Smooth muscle cell (in vitro differentiated cells): ENCODE measurements at regions not wholly inside any gene's neighbourhood (a gene's known extent, or its start where the extent isn't known, plus 50 kb on each side); places are given as distances from the start of the nearest gene placed in this dataset.

Source experiments
- DNase-seq: peaks from one replicate; lab custom pipeline; 2025; ENCODE audit not compliant: unreplicated experiment; lab: John Stamatoyannopoulos, UW
- H2AFZ ChIP-seq: fragments of 200-600 bp; sonication (generic); 2 replicates; pipeline ENCODE4 v1.6.0; 2016; ENCODE audit warnings: antibody characterized with exemption, low read depth, mild to moderate bottlenecking
- H3F3A ChIP-seq: fragments of 200-600 bp; sonication (generic); 2 replicates; pipeline ENCODE4 v1.6.0; 2017; ENCODE audit warnings: antibody characterized with exemption, low read depth
- H3K27ac ChIP-seq: fragments of 200-600 bp; sonication (generic); 2 replicates; pipeline ENCODE4 v1.5.1; 2016; ENCODE audit warnings: low read depth, mild to moderate bottlenecking
- H3K27me3 ChIP-seq: fragments of 200-600 bp; sonication (generic); 2 replicates; pipeline ENCODE4 v1.6.1; 2016; ENCODE audit warnings: low read depth, mild to moderate bottlenecking
- H3K36me3 ChIP-seq: fragments of 200-600 bp; sonication (generic); 2 replicates; pipeline ENCODE4 v1.5.1; 2016; ENCODE audit warnings: low read depth
- H3K4me1 ChIP-seq: fragments of 200-600 bp; sonication (generic); 2 replicates; pipeline ENCODE4 v1.5.1; 2016; ENCODE audit warnings: low read depth
- H3K4me2 ChIP-seq: fragments of 200-600 bp; sonication (generic); 2 replicates; pipeline ENCODE4 v1.6.0; 2016; ENCODE audit warnings: mild to moderate bottlenecking
- H3K4me3 ChIP-seq: fragments of 200-600 bp; sonication (generic); 2 replicates; pipeline ENCODE4 v1.5.1; 2016; ENCODE audit warnings: mild to moderate bottlenecking
- H3K79me2 ChIP-seq: fragments of 200-600 bp; sonication (generic); 2 replicates; pipeline ENCODE4 v1.6.0; 2016; ENCODE audit warnings: low read depth, mild to moderate bottlenecking
- H3K9ac ChIP-seq: fragments of 200-600 bp; sonication (generic); 2 replicates; pipeline ENCODE4 v1.6.0; 2016; ENCODE audit warnings: low read depth
- H3K9me3 ChIP-seq: fragments of 200-600 bp; sonication (generic); replicated peaks from 2 replicates; pipeline ENCODE4 v1.5.1; 2016; ENCODE audit warnings: low read depth
- H4K20me1 ChIP-seq: fragments of 200-600 bp; sonication (generic); 2 replicates; pipeline ENCODE4 v1.6.0; 2016; ENCODE audit warnings: low read depth
- WGBS: methylation state at CpG from one replicate; pipeline ENCODE4 v1.1.7; 2016; ENCODE audit warnings: low lambda C conversion rate; 5-methylcytosine and 5-hydroxymethylcytosine counted together
- TF ChIP-seq, protein P1 (sequence below): fragments of 200-600 bp; sonication (generic); IDR thresholded peaks from 2 replicates; pipeline ENCODE4 v1.5.1; 2017; ENCODE audit warnings: borderline replicate concordance, mild to moderate bottlenecking, antibody characterized with exemption; ENCODE audit not compliant: insufficient read depth, poor library complexity, severe bottlenecking

DNA sequence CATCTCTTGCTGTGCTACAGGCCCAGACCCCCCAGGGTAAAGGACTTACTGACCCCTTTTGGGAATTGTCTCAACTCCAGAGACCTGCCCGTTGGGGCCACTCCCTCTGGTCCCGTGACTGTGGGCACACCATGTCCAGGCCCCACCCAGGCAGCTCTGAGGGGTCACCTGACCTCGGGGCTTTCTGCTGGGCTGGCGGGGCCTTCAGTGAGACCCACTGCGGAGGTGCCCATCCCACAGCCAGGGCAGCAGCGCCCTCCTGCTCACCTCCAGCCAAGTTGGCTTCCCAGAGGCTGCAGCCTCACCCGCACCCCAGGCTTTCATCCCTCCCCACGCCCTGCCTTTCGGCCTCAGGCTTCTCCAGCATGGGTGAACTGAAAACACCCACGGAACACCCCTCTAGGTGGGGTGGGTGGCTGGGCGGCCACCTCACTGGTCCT is 147.2 kb downstream of the DNAJB6 start:
- H3K4me2 ChIP-seq = no peak overlapping the region
- H3F3A ChIP-seq = no peaks in the 10 kb centered on the region
- no peak for DNase-seq
- no peaks in the 10 kb centered on the region for H3K79me2 ChIP-seq
- no peaks in the 10 kb centered on the region for H3K27me3 ChIP-seq
- 95% methylated on average over 11 of the region's 11 CpGs for WGBS
- no peak overlapping the region for H3K27ac ChIP-seq
- no peak overlapping the region for H3K9ac ChIP-seq
- no peak overlapping the region for H3K4me3 ChIP-seq
- H4K20me1 ChIP-seq = no peaks in the 10 kb centered on the region
- no peak overlapping the region for H2AFZ ChIP-seq
- no peaks in the 10 kb centered on the region for H3K9me3 ChIP-seq
- no peaks in the 10 kb centered on the region for H3K4me1 ChIP-seq
- TF ChIP-seq, protein P1, sequence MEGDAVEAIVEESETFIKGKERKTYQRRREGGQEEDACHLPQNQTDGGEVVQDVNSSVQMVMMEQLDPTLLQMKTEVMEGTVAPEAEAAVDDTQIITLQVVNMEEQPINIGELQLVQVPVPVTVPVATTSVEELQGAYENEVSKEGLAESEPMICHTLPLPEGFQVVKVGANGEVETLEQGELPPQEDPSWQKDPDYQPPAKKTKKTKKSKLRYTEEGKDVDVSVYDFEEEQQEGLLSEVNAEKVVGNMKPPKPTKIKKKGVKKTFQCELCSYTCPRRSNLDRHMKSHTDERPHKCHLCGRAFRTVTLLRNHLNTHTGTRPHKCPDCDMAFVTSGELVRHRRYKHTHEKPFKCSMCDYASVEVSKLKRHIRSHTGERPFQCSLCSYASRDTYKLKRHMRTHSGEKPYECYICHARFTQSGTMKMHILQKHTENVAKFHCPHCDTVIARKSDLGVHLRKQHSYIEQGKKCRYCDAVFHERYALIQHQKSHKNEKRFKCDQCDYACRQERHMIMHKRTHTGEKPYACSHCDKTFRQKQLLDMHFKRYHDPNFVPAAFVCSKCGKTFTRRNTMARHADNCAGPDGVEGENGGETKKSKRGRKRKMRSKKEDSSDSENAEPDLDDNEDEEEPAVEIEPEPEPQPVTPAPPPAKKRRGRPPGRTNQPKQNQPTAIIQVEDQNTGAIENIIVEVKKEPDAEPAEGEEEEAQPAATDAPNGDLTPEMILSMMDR = no peak
- no peaks in the 10 kb centered on the region for H3K36me3 ChIP-seq

DNA sequence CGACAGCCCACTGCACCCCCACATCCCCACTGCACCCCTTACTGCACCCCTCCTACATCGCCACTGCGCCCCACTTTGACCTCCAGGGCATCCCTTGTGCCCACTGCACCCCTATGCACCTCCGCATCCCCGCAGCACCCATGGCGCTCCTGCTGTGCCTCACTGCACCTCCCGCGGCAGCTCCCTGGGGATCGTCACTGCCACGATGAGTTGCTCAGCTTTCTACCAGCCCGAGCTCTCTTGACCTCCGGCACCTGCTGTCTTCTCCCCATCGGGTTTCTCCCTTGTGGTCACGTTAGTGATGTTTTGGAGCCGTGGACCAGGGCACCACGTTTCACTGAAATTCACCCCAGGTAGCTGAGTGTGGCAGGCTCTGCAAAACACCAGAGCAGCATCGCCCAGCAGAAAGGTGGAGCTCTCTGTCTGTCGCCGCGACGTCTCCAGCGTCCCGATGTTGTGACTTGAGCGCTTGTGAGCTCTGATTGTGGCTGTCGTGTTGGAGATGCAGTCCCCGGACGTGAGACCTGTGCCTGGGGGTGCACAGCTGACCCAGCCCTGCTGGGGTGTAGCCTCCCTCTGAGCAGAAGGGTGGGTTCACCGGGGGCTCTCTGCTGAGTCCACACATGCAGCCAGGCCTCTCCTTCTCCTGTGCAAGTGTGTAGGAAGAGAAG is 147.7 kb downstream of the DNAJB6 start:
- 88% methylated on average over 28 of the region's 28 CpGs for WGBS
- H3K27me3 ChIP-seq = no peaks in the 10 kb centered on the region
- DNase-seq = no peak

DNA sequence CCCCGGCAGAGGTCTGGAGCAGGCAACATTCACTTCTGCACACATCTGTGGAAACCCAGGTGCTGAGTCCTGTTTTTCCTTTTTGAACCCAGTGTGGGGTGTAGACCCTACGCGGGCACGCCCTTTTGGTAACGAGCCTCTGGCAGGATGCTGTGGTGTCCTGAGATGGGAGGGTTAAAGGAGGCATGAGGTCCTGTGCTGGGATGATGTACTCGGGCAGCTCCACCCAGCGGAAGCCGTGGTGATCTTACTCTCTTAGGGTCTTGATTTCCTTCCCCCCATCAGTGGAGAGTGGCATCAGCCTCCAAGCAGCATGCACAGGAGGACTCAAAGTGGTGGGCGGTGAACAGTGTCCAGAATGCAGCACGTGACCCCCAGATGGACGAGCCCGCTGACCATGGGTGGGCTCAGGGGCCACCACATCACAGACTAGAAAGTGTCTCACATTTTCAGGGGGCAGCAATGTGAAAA is 148.6 kb downstream of the DNAJB6 start:
- Histone ChIP-seq H3K27me3 (no peaks in the 10 kb centered on the region), H3K9ac (no peak overlapping the region), H3K4me2 (no peak overlapping the region), H3K9me3 (no peaks in the 10 kb centered on the region), H3F3A (no peaks in the 10 kb centered on the region), H2AFZ (no peak overlapping the region), H3K36me3 (no peaks in the 10 kb centered on the region), H3K27ac (no peak overlapping the region), H3K4me3 (no peak overlapping the region), H3K79me2 (no peaks in the 10 kb centered on the region), H4K20me1 (no peaks in the 10 kb centered on the region), H3K4me1 (no peaks in the 10 kb centered on the region)
- TF ChIP-seq, protein P1 = no peak
- WGBS = 95% methylated on average over 12 of the region's 12 CpGs
- DNase-seq = no peak

More for the DNA sequence above, 147.7 kb downstream of the DNAJB6 start:
- Histone ChIP-seq H3K4me1 (no peaks in the 10 kb centered on the region), H3K9me3 (no peaks in the 10 kb centered on the region), H3K36me3 (no peaks in the 10 kb centered on the region), H2AFZ (no peak overlapping the region), H3K4me3 (no peak overlapping the region), H3K9ac (no peak overlapping the region), H3F3A (no peaks in the 10 kb centered on the region), H3K79me2 (no peaks in the 10 kb centered on the region), H4K20me1 (no peaks in the 10 kb centered on the region), H3K4me2 (no peak overlapping the region), H3K27ac (no peak overlapping the region)
- TF ChIP-seq, protein P1 = no peak
